ENCODE measurements at regions not wholly inside any gene's neighbourhood (a gene's known extent, or its start where the extent isn't known, plus 50 kb on each side); places are given as distances from the start of the nearest gene placed in this dataset.
A peak's percentile ranks its signal among the peaks of the same experiment; 100 is the strongest.

GRCh38 chr6:168908166-168908565, 345.5 kb downstream of the THBS2 start:
- H3K4me3 ChIP-seq (ENCODE audit: low read length in 2 of 2), result no peak overlapping the region
- H3K9me3 ChIP-seq (ENCODE audit: control insufficient read depth in 2 of 2, low read length in 2 of 2), result peaks cover 0 to 3% of the 10 kb centered on the region in 2 donors
- no peak overlapping the region for H3K9ac ChIP-seq (ENCODE audit: low read length in 2 of 2)
- H3K27me3 ChIP-seq (ENCODE audit: control insufficient read depth in 1 of 2, insufficient read depth in 2 of 2, low read length in 2 of 2), result no peaks in the 10 kb centered on the region
- H3K27ac ChIP-seq (ENCODE audit: low read length), result no peak overlapping the region
- H3K36me3 ChIP-seq (ENCODE audit: control insufficient read depth in 2 of 2, insufficient read depth in 2 of 2, low read length in 2 of 2), result no peaks in the 10 kb centered on the region
- no peaks in the 10 kb centered on the region for H3K4me1 ChIP-seq (ENCODE audit: control insufficient read depth, insufficient read depth, low read length)

- H3K4me1 ChIP-seq (ENCODE audit: control insufficient read depth, insufficient read depth, low read length), result no peaks in the 10 kb centered on the region
- no peak overlapping the region for H3K27ac ChIP-seq (ENCODE audit: low read length)
- no peaks in the 10 kb centered on the region for H3K36me3 ChIP-seq (ENCODE audit: control insufficient read depth in 2 of 2, insufficient read depth in 2 of 2, low read length in 2 of 2)
- no peaks in the 10 kb centered on the region for H3K27me3 ChIP-seq (ENCODE audit: control insufficient read depth in 1 of 2, insufficient read depth in 2 of 2, low read length in 2 of 2)
- no peak overlapping the region for H3K9ac ChIP-seq (ENCODE audit: low read length in 2 of 2)
- H3K9me3 ChIP-seq (ENCODE audit: control insufficient read depth in 2 of 2, low read length in 2 of 2), result peaks cover 0 to 3% of the 10 kb centered on the region in 2 donors
- H3K4me3 ChIP-seq (ENCODE audit: low read length in 2 of 2), result no peak overlapping the region
Observed at GRCh38 chr6:168906391-168906790, 347.3 kb downstream of the THBS2 start.

GRCh38 chr6:168905451-168906090, 348.1 kb downstream of the THBS2 start:
- Histone ChIP-seq H3K4me1 (ENCODE audit: control insufficient read depth, insufficient read depth, low read length) (no peaks in the 10 kb centered on the region), H3K9ac (ENCODE audit: low read length in 2 of 2) (no peak overlapping the region), H3K27me3 (ENCODE audit: control insufficient read depth in 1 of 2, insufficient read depth in 2 of 2, low read length in 2 of 2) (no peaks in the 10 kb centered on the region), H3K27ac (ENCODE audit: low read length) (no peak overlapping the region), H3K36me3 (ENCODE audit: control insufficient read depth in 2 of 2, insufficient read depth in 2 of 2, low read length in 2 of 2) (no peaks in the 10 kb centered on the region), H3K9me3 (ENCODE audit: control insufficient read depth in 2 of 2, low read length in 2 of 2) (peaks cover 0 to 3% of the 10 kb centered on the region in 2 donors), H3K4me3 (ENCODE audit: low read length in 2 of 2) (no peak overlapping the region)

GRCh38 chr6:168903613-168904345, 349.9 kb downstream of the THBS2 start:
- Histone ChIP-seq H3K4me1 (ENCODE audit: control insufficient read depth, insufficient read depth, low read length) (peaks cover 3% of the 10 kb centered on the region), H3K36me3 (ENCODE audit: control insufficient read depth in 2 of 2, insufficient read depth in 2 of 2, low read length in 2 of 2) (no peaks in the 10 kb centered on the region), H3K27me3 (ENCODE audit: control insufficient read depth in 1 of 2, insufficient read depth in 2 of 2, low read length in 2 of 2) (no peaks in the 10 kb centered on the region), H3K27ac (ENCODE audit: low read length) (no peak overlapping the region), H3K4me3 (ENCODE audit: low read length in 2 of 2) (no peak overlapping the region), H3K9ac (ENCODE audit: low read length in 2 of 2) (no peak overlapping the region), H3K9me3 (ENCODE audit: control insufficient read depth in 2 of 2, low read length in 2 of 2) (peaks cover 0 to 3% of the 10 kb centered on the region in 2 donors)

GRCh38 chr6:168902075-168902474, 351.6 kb downstream of the THBS2 start:
- no peak overlapping the region for H3K27ac ChIP-seq (ENCODE audit: low read length)

GRCh38 chr6:168901076-168901475, 352.6 kb downstream of the THBS2 start:
- Histone ChIP-seq H3K27me3 (ENCODE audit: control insufficient read depth in 1 of 2, insufficient read depth in 2 of 2, low read length in 2 of 2) (no peaks in the 10 kb centered on the region), H3K9ac (ENCODE audit: low read length in 2 of 2) (no peak overlapping the region), H3K36me3 (ENCODE audit: control insufficient read depth in 2 of 2, insufficient read depth in 2 of 2, low read length in 2 of 2) (no peaks in the 10 kb centered on the region), H3K4me1 (ENCODE audit: control insufficient read depth, insufficient read depth, low read length) (peaks cover 3% of the 10 kb centered on the region), H3K27ac (ENCODE audit: low read length) (no peak overlapping the region), H3K9me3 (ENCODE audit: control insufficient read depth in 2 of 2, low read length in 2 of 2) (peaks cover 0 to 6% of the 10 kb centered on the region in 2 donors), H3K4me3 (ENCODE audit: low read length in 2 of 2) (no peak overlapping the region)

More at GRCh38 chr6:168902075-168902474, 351.6 kb downstream of the THBS2 start:
- H3K4me3 ChIP-seq (ENCODE audit: low read length in 2 of 2), result no peak overlapping the region
- H3K9ac ChIP-seq (ENCODE audit: low read length in 2 of 2), result no peak overlapping the region
- H3K27me3 ChIP-seq (ENCODE audit: control insufficient read depth in 1 of 2, insufficient read depth in 2 of 2, low read length in 2 of 2), result no peaks in the 10 kb centered on the region
- H3K4me1 ChIP-seq (ENCODE audit: control insufficient read depth, insufficient read depth, low read length), result peaks cover 3% of the 10 kb centered on the region
- peaks cover 0 to 4% of the 10 kb centered on the region in 2 donors for H3K9me3 ChIP-seq (ENCODE audit: control insufficient read depth in 2 of 2, low read length in 2 of 2)
- no peaks in the 10 kb centered on the region for H3K36me3 ChIP-seq (ENCODE audit: control insufficient read depth in 2 of 2, insufficient read depth in 2 of 2, low read length in 2 of 2)

GRCh38 chr6:168896321-168896720, 357.3 kb downstream of the THBS2 start:
- no peaks in the 10 kb centered on the region for H3K27me3 ChIP-seq (ENCODE audit: control insufficient read depth in 1 of 2, insufficient read depth in 2 of 2, low read length in 2 of 2)
- H3K36me3 ChIP-seq (ENCODE audit: control insufficient read depth in 2 of 2, insufficient read depth in 2 of 2, low read length in 2 of 2), result no peaks in the 10 kb centered on the region
- peaks cover 0 to 6% of the 10 kb centered on the region in 2 donors for H3K9me3 ChIP-seq (ENCODE audit: control insufficient read depth in 2 of 2, low read length in 2 of 2)
- no peak overlapping the region for H3K27ac ChIP-seq (ENCODE audit: low read length)
- no peak overlapping the region for H3K4me3 ChIP-seq (ENCODE audit: low read length in 2 of 2)
- H3K4me1 ChIP-seq (ENCODE audit: control insufficient read depth, insufficient read depth, low read length), result peaks cover 13% of the 10 kb centered on the region
- no peak overlapping the region for H3K9ac ChIP-seq (ENCODE audit: low read length in 2 of 2)

- Histone ChIP-seq H3K27ac (ENCODE audit: low read length) (no peak overlapping the region), H3K9me3 (ENCODE audit: control insufficient read depth in 2 of 2, low read length in 2 of 2) (peaks cover 0 to 6% of the 10 kb centered on the region in 2 donors), H3K9ac (ENCODE audit: low read length in 2 of 2) (no peak overlapping the region), H3K4me3 (ENCODE audit: low read length in 2 of 2) (peak overlapping the region; percentile 55 to 62), H3K36me3 (ENCODE audit: control insufficient read depth in 2 of 2, insufficient read depth in 2 of 2, low read length in 2 of 2) (no peaks in the 10 kb centered on the region), H3K27me3 (ENCODE audit: control insufficient read depth in 1 of 2, insufficient read depth in 2 of 2, low read length in 2 of 2) (no peaks in the 10 kb centered on the region), H3K4me1 (ENCODE audit: control insufficient read depth, insufficient read depth, low read length) (peaks cover 19% of the 10 kb centered on the region)
Observed at GRCh38 chr6:168895102-168895812, 358.4 kb downstream of the THBS2 start.

GRCh38 chr6:168892031-168892430, 361.6 kb downstream of the THBS2 start:
- Histone ChIP-seq H3K9ac (ENCODE audit: low read length in 2 of 2) (no peak overlapping the region), H3K27ac (ENCODE audit: low read length) (no peak overlapping the region), H3K4me3 (ENCODE audit: low read length in 2 of 2) (no peak overlapping the region), H3K27me3 (ENCODE audit: control insufficient read depth in 1 of 2, insufficient read depth in 2 of 2, low read length in 2 of 2) (no peaks in the 10 kb centered on the region), H3K4me1 (ENCODE audit: control insufficient read depth, insufficient read depth, low read length) (peaks cover 30% of the 10 kb centered on the region), H3K9me3 (ENCODE audit: control insufficient read depth in 2 of 2, low read length in 2 of 2) (peaks cover 0 to 4% of the 10 kb centered on the region in 2 donors), H3K36me3 (ENCODE audit: control insufficient read depth in 2 of 2, insufficient read depth in 2 of 2, low read length in 2 of 2) (no peaks in the 10 kb centered on the region)

GRCh38 chr6:168890981-168891365, 362.7 kb downstream of the THBS2 start:
- H3K4me3 ChIP-seq (ENCODE audit: low read length in 2 of 2), result no peak overlapping the region
- H3K27me3 ChIP-seq (ENCODE audit: control insufficient read depth in 1 of 2, insufficient read depth in 2 of 2, low read length in 2 of 2), result no peaks in the 10 kb centered on the region
- peaks cover 30% of the 10 kb centered on the region for H3K4me1 ChIP-seq (ENCODE audit: control insufficient read depth, insufficient read depth, low read length)
- H3K9me3 ChIP-seq (ENCODE audit: control insufficient read depth in 2 of 2, low read length in 2 of 2), result no peaks in the 10 kb centered on the region
- no peak overlapping the region for H3K27ac ChIP-seq (ENCODE audit: low read length)
- H3K36me3 ChIP-seq (ENCODE audit: control insufficient read depth in 2 of 2, insufficient read depth in 2 of 2, low read length in 2 of 2), result no peaks in the 10 kb centered on the region
- no peak overlapping the region for H3K9ac ChIP-seq (ENCODE audit: low read length in 2 of 2)
